MM.1S (cell line): ENCODE measurements at regions not wholly inside any gene's neighbourhood (a gene's known extent, or its start where the extent isn't known, plus 50 kb on each side); places are given as distances from the start of the nearest gene placed in this dataset.

Experiments
- EZH2 ChIP-seq: fragments of 300-600 bp; sonication (generic); optimal IDR thresholded peaks from 2 replicates; pipeline ENCODE3; 2017; ENCODE audit warnings: low read depth, mild to moderate bottlenecking, antibody characterized with exemption, low read length, mixed read lengths
- EZH2phosphoT487 ChIP-seq: fragments of 300-600 bp; sonication (generic); IDR thresholded peaks from 2 replicates; pipeline ENCODE4 v1.6.1; 2018; ENCODE audit warnings: antibody characterized with exemption, low read length

DNA sequence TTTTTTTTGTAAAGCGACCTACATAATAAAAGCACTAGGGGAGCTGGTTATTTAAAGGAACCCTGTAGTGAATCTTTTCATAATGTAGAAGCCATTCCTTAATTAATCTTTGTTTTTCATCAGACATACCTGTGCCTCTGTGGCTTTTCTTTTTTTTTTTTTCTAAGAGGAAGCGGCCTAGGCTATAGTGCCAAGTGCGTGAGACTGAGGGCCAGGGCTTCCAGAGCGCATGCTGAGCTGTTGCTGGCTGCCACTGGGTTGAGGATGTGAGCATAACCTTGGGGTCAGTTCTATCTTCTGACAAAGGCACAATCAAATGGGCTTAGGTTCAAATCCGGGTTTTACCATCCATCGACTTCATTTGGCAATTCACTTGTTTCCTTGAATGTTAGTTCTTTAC, 103.7 kb downstream of the NEUROD6 start:
- TF ChIP-seq EZH2 = no peak
- no peak for TF ChIP-seq EZH2phosphoT487
